ENCODE measurements at regions not wholly inside any gene's neighbourhood (a gene's known extent, or its start where the extent isn't known, plus 50 kb on each side); places are given as distances from the start of the nearest gene placed in this dataset.
A peak's percentile ranks its signal among the peaks of the same experiment; 100 is the strongest.

DNA sequence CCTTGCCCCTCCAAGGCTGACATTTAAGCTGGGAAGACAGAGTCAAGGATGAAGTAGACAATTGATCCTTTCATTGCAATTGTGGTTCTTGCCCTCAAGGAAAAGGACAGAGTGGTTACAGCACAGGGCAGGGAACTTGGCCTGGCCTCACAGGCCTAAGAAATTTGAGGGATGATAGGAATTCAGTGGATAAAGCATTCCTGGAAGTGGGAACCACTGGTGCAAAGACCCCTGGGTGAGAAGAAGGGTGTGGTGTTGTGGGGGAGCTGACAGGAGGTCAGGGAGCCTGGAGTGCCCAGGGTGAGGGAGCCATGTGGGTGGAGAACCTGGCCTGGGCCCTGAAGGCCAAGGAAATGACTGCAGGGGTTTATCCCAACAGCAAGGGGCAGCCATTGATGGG, 287.4 kb downstream of the UACA start:
- FAIRE-seq: no peak
- DNase-seq (ENCODE audit: low spot score): no peak

DNA sequence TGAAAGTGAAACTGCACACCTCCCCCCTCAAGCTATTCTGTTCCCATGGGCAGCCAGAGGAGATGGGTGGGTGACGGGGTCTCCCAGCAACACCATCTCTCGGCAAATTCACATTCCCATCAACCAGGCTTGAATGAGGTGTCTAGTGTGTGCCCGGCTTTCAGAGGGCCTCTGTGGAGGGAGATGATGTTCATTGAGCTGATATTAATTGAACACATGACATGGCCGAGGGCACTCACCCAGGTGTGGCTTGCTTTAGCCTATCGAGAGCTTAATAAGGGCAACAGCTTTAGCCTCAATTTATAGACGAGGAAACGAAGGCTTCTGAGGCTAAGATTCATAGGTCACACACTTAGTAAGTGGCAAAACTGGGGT, 288.0 kb downstream of the UACA start:
- DNase-seq (ENCODE audit: low spot score) (no peak), FAIRE-seq (peak; percentile 27)

DNA sequence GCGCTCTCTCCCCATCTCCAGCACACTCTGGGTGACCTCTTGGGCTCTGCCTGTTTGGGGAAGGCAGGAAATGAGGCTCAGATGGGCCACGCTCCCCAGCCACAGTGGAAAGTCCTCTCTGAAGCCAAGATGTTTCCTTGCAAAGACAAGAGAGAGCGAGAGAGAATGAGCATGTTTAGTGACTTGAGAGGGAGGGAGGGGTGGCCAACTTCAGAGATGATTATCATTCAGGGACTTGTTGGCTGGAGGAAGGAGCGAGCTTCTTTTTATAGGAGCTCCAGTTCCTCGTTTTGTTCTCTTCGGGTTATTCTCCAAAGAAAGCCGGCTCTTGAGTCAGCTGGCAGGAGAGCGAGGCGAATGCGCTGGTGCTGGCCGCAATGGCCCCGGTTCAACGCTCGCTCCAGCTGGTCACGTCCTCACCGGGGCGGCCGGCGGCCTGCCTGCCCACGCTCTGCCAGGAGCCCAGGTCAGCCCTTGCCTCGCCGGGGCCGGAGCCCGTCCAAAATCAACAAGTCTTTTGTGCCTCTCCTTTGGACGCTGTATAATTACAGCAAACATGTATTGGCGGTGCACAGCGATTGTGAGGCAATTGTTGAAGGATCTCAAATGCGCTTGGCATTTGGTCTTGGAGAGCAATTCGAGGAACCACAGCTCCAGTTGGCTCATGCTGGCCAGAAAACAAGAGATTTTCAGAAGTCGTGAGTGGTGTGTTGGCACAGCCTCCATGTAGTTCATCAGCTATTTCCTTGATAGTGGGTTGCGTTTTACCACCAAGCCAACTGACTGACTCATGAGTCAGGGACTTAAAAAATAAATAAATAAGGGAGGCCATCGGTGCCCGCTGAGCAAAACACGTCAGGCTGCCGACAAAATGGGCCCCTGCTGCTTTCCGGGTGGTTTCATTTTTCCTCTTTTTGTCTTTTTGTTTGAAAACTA, 288.6 kb downstream of the UACA start:
- FAIRE-seq: peak; percentile 74
- DNase-seq (ENCODE audit: low spot score): peak; percentile 93

DNA sequence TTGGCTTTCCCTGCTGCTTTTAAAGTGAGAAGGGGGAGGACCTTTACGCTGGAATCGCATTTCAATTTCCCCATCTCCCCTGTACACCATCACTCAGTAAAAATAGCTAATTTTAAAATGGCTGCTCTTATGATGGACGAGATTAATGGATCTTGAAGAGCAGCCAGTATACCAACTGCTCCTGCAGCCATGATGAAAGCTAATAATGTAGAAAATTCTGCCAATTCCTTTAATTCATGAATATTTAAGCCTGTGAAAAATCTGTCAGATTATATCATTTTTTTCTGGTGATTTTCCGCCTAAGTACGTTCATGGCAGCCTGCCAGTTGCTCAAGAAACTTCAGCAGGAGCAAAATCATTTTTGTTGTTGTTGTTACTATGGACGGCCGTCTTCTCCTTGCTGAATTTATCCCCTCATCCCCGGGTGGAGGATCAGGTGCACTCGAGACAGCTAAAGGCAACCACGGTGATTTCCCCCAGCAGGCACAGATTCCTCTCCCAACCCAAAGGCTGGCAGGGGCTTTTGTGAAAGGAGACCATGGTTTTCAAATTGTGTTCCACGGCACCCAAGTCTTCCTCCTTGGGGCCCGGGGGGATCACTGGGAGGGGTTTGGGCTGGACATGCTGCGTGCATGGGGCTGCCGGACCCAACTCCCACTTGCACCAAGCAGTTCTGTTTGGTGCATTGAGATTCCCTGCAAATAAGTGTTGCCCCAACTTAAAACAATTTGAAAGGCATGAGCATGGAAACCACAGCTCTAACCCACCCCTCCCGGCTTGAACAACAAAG, 289.6 kb downstream of the UACA start:
- peak; percentile 63 for FAIRE-seq
- no peak for DNase-seq (ENCODE audit: low spot score)

DNA sequence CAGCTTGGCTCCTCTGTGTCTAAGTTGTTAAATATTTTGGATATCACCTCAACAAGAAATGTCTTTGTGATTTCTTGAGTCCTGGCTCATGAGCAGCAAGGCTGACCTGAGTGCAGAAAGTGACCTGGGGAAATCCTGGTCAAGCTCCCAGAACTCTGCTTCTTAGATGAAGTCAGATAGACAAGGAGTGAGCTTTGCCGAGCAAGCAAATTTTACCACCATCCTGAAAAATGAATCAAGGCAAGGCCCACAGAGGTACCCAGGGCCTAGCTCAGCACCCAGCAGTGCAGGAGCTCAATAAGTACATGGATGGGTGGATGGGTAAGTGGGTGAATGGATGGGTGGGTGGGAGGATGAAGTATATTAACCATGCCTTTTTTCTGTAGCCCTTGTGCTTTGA, 291.8 kb downstream of the UACA start:
- DNase-seq (ENCODE audit: low spot score): no peak
- FAIRE-seq: no peak

DNA sequence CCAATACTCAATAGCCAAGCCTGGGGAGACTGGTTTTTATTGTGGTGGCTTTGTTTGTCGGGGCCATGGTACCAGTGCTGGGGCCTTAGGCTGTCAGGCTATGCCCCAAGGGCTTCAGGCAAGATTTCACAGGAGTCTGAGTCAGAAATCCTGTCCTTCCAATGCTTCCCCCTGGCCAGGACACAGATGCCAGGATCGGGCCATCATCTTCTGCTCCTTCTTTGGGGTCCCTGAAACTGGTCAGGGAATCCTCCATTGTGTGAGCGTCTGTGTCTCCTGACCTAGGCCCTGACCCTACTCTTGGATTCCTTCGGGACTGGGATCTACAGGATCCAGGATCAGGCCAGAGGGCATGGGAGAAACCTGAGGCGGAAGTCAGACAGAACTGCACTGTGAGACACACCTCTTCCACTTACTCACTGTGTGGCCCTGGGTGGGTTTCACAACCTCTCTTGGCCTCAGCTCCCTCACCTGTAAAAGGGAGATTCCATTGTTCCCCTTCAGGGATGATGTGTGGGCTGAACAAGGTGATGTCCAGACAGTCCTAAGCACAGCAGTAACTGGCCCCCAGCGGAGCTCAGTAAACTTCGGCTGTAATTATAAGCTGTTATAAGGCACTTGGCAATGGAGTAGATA, 292.7 kb downstream of the UACA start:
- no peak for DNase-seq (ENCODE audit: low spot score)
- no peak for FAIRE-seq

DNA sequence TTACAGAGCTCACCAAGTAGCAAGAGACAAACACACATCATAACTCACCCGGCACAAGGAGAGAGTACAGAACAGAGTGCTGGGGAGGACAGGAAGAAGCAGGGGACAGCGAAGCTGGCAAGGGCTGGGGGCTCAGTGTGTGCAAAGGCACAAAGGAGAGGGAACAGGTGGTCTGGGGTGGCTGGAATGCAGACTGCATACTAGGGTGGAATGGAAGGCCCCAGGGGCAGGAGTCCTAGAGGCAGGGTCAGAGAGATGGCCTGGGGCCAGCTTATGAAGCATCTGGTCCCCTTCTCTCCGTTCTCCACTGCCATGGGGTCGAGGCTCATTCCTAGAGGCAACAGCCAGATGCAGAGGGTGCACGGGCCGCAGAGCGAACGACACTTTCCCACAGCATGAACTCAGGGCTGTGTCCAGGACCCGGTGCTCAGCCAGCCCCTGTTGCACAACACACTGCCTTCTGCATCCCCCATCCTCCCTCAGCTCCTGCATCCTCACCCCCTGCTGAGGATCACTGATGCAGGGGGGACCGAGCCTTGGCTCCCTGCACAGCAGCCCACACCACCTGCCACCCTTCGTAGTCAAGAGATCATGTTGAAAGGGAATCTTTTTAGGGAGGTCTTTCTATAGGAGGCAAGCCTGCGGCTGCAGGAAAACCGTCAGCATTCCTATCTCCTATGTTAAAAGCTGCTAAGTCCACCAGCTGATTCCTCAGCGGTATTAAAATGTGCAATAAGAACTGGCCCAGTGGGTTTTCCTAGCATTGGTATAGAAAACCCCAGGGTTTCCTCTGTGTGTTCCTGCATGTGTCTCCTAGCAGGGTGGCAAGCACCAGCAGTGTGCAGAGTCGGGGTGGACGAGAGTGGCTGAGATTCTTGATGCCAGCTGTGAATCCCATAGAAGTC, 293.5 kb downstream of the UACA start:
- DNase-seq (ENCODE audit: low spot score) (no peak), FAIRE-seq (peak; percentile 32)

DNA sequence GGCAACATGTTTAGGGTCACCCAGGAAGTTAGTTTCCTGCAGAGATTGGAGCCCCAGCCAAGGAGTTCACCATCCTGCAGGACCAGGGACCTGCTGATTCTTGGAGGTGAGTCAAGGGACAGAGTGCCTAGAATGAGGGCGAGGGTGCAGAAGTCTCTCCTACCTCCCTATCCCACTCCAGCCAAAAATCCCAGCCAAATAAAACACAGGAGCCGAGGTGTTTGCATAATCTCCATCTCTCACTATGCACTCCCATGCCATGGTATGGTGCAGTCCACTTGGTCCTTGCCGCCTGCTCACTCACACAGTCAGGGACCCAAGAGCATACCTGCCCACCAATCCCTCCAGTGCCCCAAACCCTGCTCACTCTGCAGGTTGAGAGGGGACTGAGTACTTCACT, 294.2 kb downstream of the UACA start:
- FAIRE-seq (no peak), DNase-seq (ENCODE audit: low spot score) (no peak)

DNA sequence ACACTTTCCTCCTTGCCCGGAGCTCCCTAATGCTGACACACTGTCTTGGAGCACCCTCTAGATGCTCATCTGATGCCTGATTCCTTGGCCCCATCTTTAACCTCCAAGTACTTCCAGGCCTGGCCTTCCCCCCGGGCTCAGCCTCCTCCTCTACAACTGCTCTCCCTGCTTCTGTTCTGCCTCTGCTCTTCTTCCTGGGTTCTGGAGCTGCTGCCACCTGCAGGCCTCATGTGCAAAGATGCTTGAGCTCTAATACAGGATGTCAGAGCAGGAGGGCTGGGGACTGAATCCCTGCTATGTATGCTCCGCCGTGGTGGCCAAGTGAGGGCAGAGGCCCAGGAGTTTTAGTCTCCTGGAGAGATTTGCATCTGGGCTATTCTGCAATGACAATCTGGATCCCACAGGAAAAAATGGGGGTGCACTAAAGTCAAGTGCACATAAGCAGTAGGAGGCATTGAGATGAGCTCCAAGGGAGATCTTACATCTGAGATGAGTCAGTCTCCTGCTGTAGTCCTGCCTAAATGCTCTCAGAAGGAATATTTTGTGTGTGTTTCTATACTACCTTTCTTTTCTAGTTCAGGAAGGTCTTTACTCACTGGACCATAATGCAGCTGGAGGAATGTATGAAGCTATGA, 296.3 kb downstream of the UACA start:
- peak; percentile 52 for FAIRE-seq
- peak; percentile 79 for DNase-seq (ENCODE audit: low spot score)

DNA sequence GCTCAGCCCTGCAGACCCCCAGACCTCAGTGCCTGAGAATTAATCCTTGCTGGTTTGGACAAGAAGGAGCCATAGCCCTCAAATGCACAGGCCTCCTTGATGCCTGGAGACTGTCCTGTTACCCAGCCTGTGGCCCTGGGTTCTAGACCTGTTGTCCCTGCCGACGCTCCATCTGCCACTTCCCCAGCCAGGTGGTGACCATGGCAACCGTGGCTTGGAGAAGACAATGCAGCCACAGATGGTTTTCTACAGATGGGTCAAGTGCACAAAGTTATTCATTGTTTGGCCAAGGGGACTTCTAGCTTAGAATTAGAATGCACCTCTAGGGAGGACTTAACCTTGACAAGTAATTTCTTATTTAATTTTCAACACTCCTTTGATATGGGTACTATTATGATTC, 297.1 kb downstream of the UACA start:
- DNase-seq (ENCODE audit: low spot score) (no peak), FAIRE-seq (no peak)

DNA sequence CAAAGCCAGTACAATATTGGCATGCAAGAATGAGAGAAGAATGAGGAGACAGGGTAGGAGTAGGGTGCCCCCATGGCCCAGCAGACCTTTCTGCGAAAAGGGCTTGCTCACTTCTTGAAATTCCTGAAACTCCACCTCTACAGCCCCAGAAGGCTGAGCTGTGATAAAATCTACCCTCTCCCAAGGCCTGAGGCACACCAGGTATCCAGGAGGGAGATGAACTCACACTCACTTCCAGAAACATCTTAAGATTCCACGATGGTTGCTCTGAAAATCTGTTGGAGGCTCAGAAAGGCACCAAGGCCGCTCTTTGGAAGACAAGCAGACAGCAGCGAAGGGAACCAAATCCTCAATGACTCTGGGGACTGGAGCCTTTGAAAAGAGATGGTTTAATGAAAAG, 297.5 kb downstream of the UACA start:
- DNase-seq (ENCODE audit: low spot score) (no peak), FAIRE-seq (no peak)

DNA sequence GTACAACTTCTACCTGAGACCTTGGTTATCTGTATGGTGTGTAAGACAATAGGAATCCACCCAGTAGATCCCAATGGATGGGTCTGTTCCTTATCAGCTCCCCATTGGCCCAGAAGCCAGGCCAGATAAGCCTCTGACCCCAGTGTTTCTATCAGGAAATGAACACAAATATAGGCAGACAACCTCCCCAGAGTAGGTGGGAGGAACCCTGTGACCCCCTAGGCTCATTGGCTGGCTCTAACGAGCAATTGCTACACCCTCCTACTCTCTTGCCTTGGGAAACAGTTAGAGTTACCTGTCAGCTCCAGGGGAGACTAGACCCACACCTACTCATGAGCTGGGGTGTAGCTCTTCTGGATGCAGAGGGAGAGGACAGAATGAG, 299.9 kb downstream of the UACA start:
- no peak for DNase-seq (ENCODE audit: low spot score)
- FAIRE-seq: no peak

DNA sequence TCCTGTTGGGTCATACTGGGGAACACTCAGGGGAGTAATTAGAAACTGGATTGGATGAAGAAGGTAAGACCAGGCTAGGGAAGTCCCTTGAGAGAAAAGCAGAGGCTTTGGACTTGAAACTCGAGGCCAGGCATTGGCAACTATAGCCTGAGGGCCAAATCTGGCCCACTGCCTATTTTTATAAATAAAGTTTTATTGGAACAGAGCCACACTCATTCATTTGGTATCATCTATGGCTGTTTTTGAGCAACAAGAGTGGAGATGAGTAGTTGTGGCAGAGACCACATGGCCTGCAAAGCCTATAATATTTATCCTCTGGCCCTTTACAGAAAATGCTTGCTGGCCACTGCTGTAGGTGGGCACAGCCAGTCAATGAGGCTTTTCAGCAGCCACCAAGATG, 301.4 kb downstream of the UACA start:
- FAIRE-seq (no peak), DNase-seq (ENCODE audit: low spot score) (no peak)

DNA sequence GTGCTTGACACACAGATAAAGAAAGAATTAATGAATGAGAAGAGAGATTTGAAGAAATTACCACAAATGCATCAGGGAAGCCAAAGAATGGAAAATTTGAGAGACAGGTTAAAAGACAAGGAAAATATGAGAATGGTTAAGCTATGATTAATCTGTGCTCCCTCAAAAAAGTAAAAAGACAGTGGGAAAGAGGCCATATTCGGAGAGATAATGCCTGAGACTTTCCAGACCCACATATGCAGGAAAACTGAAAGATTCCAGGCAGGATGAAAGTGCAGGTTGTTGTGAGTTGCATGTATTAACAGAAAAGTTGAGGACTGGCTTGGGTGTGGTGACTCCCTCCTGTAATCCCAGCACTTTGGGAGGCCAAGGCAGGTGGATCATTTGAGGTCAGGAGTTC, 302.3 kb downstream of the UACA start:
- no peak for FAIRE-seq
- DNase-seq (ENCODE audit: low spot score): no peak

DNA sequence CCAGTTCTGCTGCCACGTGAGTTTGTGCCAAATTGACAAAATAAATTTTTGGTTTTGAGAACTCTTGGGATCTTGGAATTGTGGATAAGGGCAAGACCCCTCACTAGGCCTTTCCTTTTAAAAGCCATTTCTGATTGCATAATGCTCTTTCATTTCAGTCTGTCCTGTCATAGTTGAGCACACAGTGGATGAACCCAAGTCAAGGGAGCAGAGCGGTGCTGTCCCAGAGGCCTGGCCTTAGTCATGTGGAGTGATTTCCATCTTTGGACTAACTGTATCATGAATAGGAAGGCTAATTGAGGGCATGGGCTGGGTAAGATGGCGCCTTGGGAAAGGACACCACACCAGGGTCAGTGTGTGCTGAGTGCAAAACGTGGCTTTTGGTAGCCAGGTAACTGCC, 304.0 kb downstream of the UACA start:
- FAIRE-seq: no peak
- no peak for DNase-seq (ENCODE audit: low spot score)

DNA sequence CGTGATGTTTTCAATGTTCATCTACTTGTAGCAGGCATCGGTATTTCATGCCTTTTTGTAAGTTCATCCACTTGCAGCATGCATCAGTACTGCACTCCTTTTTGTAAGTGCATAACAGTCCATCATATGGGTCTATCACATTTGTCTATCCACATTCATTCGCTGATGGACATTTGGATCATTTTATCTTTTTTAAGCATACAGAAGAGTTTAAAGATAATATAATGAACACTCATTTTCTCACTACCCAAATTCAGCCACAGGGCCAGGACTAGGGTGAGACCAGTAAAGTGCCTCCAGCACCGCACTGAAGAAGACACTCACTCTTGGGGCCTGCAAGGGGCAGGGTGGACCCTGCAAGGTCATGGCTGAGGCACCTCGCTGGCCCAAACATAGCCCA, 309.6 kb downstream of the UACA start:
- DNase-seq (ENCODE audit: low spot score): no peak
- FAIRE-seq: no peak

DNA sequence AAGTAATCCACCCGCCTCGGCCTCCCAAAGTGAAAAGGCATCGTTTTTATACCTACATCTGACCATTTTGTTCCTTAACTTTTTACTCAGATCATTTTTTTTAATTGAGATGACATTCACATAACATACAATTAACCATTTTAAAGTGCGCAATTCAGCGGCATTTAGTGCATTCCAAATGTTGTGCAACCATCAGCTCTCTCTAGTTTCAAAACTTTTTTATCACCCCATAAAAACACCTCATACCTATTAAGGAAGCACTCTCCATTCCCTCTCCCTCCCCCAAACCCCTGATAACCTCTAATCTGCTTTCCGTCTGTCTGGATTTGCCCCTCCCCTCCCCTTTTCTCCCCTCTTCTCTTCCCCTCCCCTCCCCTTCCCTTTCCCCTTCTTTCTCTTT, 310.1 kb downstream of the UACA start:
- DNase-seq (ENCODE audit: low spot score): no peak
- no peak for FAIRE-seq

DNA sequence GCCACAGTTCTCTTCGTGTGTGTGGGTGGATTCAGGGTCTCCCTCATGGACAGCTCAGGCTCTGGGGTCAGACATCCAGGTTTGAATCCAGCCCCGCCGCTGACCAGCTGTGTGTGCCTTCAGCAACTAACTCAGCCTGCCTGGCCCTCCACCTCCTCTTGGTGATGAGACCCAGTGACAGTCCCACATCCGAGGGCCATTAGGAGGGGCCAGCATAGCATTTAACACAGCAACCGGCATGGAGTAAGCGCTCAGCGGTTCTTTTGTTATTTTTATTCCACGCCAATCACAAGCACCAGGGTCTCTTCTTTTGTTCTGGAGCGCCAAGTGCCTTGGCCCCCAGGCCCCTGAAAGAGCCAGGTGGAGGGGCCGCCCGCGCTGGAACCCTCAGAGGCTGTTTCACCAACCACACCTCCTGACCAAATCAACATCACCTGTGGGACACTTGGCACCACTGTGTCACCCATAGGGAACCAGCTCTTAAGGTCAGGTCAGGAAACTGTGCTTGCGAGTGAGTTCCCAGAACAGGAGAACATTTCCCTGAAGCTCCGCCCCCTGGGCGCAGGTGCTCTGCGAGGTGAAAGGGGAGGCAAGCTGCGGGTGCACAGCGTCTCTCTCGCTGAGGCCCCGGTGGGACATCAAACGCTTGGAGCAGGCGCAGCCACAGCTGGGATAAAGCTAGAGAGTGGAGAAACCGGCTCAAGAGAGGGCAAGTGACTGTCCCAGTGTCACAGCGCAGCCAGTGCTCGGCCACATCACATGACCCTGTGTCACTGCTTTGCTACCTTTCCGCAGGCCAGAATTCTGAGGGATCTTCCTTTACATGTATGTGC, 311.3 kb downstream of the UACA start:
- FAIRE-seq (no peak), DNase-seq (ENCODE audit: low spot score) (no peak)

DNA sequence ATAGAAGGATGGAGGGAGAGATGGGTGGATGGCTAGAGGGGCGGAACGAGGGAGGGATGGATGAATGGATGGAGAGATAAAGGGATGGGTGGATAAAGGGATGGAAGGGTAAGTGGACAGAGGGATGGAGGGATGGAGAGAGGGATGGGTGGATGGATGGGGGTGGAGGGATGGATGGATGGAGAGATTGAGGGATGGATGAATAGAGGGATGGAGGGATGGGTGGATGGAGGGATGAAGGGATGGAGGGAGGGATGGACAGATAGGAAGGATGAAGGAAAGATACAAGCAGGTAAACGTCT, 313.3 kb downstream of the UACA start:
- FAIRE-seq: no peak
- no peak for DNase-seq (ENCODE audit: low spot score)
